Esophagus muscularis mucosa (tissue), 4 donors: ENCODE measurements at regions not wholly inside any gene's neighbourhood (a gene's known extent, or its start where the extent isn't known, plus 50 kb on each side); places are given as distances from the start of the nearest gene placed in this dataset.

ENCODE experiments used
- DNase-seq: peaks from one replicate; pipeline ENCODE4 v3.0.0-alpha.2; 2017; ENCODE audit errors: extremely low spot score
- H3K27ac ChIP-seq, 4 donors: fragments of 200-600 bp; sonication (generic); replicated peaks in 1 of 4; 1 replicate in 3 of 4; 2 replicates in 1 of 4; pipeline ENCODE4 v1.5.1; 2016 to 2019; ENCODE audit warnings: mild to moderate bottlenecking in 1 of 4
- H3K27me3 ChIP-seq, 4 donors: fragments of 200-600 bp; sonication (generic); one replicate each; pipeline versions ENCODE4 v1.5.1 to v1.6.0; 2016 to 2019
- H3K36me3 ChIP-seq, 4 donors: fragments of 200-600 bp; sonication (generic); one replicate each; pipeline ENCODE4 v1.5.1; 2016 to 2019
- H3K4me1 ChIP-seq, 4 donors: fragments of 200-600 bp; sonication (generic); one replicate each; pipeline ENCODE4 v1.5.1; 2016 to 2019
- H3K4me3 ChIP-seq, 4 donors: fragments of 200-600 bp; sonication (generic); 1 replicate in 2 of 4; 2 replicates in 2 of 4; pipeline ENCODE4 v1.5.1; 2016 to 2019; ENCODE audit warnings: mild to moderate bottlenecking in 4 of 4, moderate library complexity in 1 of 4
- H3K9me3 ChIP-seq, 4 donors: fragments of 200-600 bp; sonication (generic); 1 replicate in 3 of 4; 2 replicates in 1 of 4; pipeline ENCODE4 v1.5.1; 2016 to 2019
- CTCF ChIP-seq, 3 experiments: fragments of 200-600 bp in 2 of 3; fragments of 450-650 bp in 1 of 3; sonication (generic) in 2 of 3; IDR thresholded peaks; one replicate each; pipeline ENCODE4 v1.5.1; 2017 to 2019; ENCODE audit warnings: antibody characterized with exemption in 3 of 3, mild to moderate bottlenecking in 2 of 3, moderate library complexity in 1 of 3
- EP300 ChIP-seq: sonication (generic); formaldehyde crosslinking; IDR thresholded peaks from one replicate; pipeline ENCODE4 v1.6.1; 2017; ENCODE audit warnings: antibody characterized with exemption
- POLR2A ChIP-seq: fragments of 450-650 bp; IDR thresholded peaks from one replicate; pipeline ENCODE4 v1.6.1; 2017; ENCODE audit warnings: antibody characterized with exemption, moderate library complexity, mild to moderate bottlenecking, low read depth
- POLR2AphosphoS5 ChIP-seq, 2 donors: sonication (generic); formaldehyde crosslinking; IDR thresholded peaks; one replicate each; pipeline ENCODE4 v1.6.1; 2017; ENCODE audit warnings: antibody characterized with exemption in 2 of 2
- WGBS: methylation state at CpG from one replicate; pipeline ENCODE4 v1.1.5; 2018; 5-methylcytosine and 5-hydroxymethylcytosine counted together
- intact Hi-C: fragments of 100-400 bp; cut with DNase I; formaldehyde crosslinking; loops from one replicate; pipeline ENCODE4 v1.15.1; 2023

- H3K4me1 ChIP-seq: peaks cover 18 to 59% (median 50%) of the 10 kb centered on the region in 4 donors
- DNase-seq: no peak
- H3K36me3 ChIP-seq: peaks cover 0 to 16% (median 4%) of the 10 kb centered on the region in 4 donors
- H3K27ac ChIP-seq: peak overlapping the region in 1 of 4 donors; percentile 35
- no peaks in the 10 kb centered on the region for H3K9me3 ChIP-seq
- no peaks in the 10 kb centered on the region for H3K27me3 ChIP-seq
- no peak for TF ChIP-seq CTCF (IDR thresholded peaks at IDR 0.05)
- no peak for TF ChIP-seq POLR2AphosphoS5 (IDR thresholded peaks at IDR 0.05)
- no peak for TF ChIP-seq EP300
- no peak for TF ChIP-seq POLR2A
- 88% methylated on average over 2 of the region's 7 CpGs for WGBS
- no peak overlapping the region for H3K4me3 ChIP-seq
- intact Hi-C loops: no loop called here
Measured at GRCh38 chr2:120932881-120933280, 197.2 kb downstream of the GLI2 start.

- 83% methylated on average over 15 of the region's 19 CpGs for WGBS
- peak overlapping the region; percentile 78 to 89 (median 82) for H3K27ac ChIP-seq
- H3K9me3 ChIP-seq: no peaks in the 10 kb centered on the region
- H3K4me3 ChIP-seq: no peak overlapping the region
- H3K36me3 ChIP-seq: peaks cover 0 to 13% (median 0%) of the 10 kb centered on the region in 4 donors
- intact Hi-C loops: no loop called here
- TF ChIP-seq CTCF (IDR thresholded peaks at IDR 0.05): no peak
- TF ChIP-seq EP300: no peak
- no peak for TF ChIP-seq POLR2AphosphoS5 (IDR thresholded peaks at IDR 0.05)
- no peak for TF ChIP-seq POLR2A
- peaks cover 25 to 70% (median 61%) of the 10 kb centered on the region in 4 donors for H3K4me1 ChIP-seq
- H3K27me3 ChIP-seq: no peaks in the 10 kb centered on the region
- DNase-seq: no peak
Measured at GRCh38 chr2:120933693-120934573, 198.3 kb downstream of the GLI2 start.

GRCh38 chr2:120934574-120935338 is 199.1 kb downstream of the GLI2 start:
- Histone ChIP-seq H3K9me3 (no peaks in the 10 kb centered on the region), H3K4me1 (peaks cover 25 to 76% (median 68%) of the 10 kb centered on the region in 4 donors)
- DNase-seq: no peak

More at GRCh38 chr2:120934574-120935338, 199.1 kb downstream of the GLI2 start:
- no peaks in the 10 kb centered on the region for H3K27me3 ChIP-seq
- intact Hi-C loops: loop anchor here (5.0 kb wide), 1 partner anchor 197 kb away; the partner anchor contains the start of gene GLI2
- H3K36me3 ChIP-seq: peaks cover 0 to 10% (median 0%) of the 10 kb centered on the region in 4 donors
- H3K27ac ChIP-seq: peak overlapping the region; percentile 78 to 89 (median 82)
- no peak for TF ChIP-seq CTCF (IDR thresholded peaks at IDR 0.05)
- no peak for TF ChIP-seq POLR2A
- peak in 1 of 2 donors; percentile 61 for TF ChIP-seq POLR2AphosphoS5 (IDR thresholded peaks at IDR 0.05)
- TF ChIP-seq EP300: no peak
- WGBS: 61% methylated on average over 14 of the region's 17 CpGs
- H3K4me3 ChIP-seq: no peak overlapping the region
